T-helper 17 cell (primary cell): ENCODE measurements at regions not wholly inside any gene's neighbourhood (a gene's known extent, or its start where the extent isn't known, plus 50 kb on each side); places are given as distances from the start of the nearest gene placed in this dataset.

Experiments
- ATAC-seq: fragments of 150-1000 bp; cut with Tn5 transposase; 2 replicates; pipeline ENCODE4 v1.10.0; 2021; ENCODE audit warnings: mild to moderate bottlenecking, moderate library complexity
- DNase-seq, 3 donors: peaks; one replicate each; pipeline versions ENCODE4 v3.0.0 to v3.0.0-alpha.2; 2020 to 2021
- H3K9me3 ChIP-seq: one replicate; pipeline ENCODE4 v1.7.0; 2013; ENCODE audit warnings: low read length, mild to moderate bottlenecking; ENCODE audit not compliant: control insufficient read depth, poor library complexity, severe bottlenecking
- H3K27ac Mint-ChIP-seq: one replicate; pipeline ENCODE4 v1.8.0; 2022; ENCODE audit warnings: mild to moderate bottlenecking, moderate library complexity, mixed read lengths
- H3K27me3 Mint-ChIP-seq: one replicate; pipeline ENCODE4 v1.8.0; 2022; ENCODE audit warnings: mixed read lengths
- H3K36me3 Mint-ChIP-seq: one replicate; pipeline ENCODE4 v1.8.0; 2022; ENCODE audit warnings: low read depth, mixed read lengths
- H3K4me1 Mint-ChIP-seq: one replicate; pipeline ENCODE4 v1.8.0; 2022; ENCODE audit warnings: mild to moderate bottlenecking, mixed read lengths
- H3K4me3 Mint-ChIP-seq: one replicate; pipeline ENCODE4 v1.8.0; 2022; ENCODE audit warnings: mild to moderate bottlenecking, moderate library complexity, mixed read lengths

DNA sequence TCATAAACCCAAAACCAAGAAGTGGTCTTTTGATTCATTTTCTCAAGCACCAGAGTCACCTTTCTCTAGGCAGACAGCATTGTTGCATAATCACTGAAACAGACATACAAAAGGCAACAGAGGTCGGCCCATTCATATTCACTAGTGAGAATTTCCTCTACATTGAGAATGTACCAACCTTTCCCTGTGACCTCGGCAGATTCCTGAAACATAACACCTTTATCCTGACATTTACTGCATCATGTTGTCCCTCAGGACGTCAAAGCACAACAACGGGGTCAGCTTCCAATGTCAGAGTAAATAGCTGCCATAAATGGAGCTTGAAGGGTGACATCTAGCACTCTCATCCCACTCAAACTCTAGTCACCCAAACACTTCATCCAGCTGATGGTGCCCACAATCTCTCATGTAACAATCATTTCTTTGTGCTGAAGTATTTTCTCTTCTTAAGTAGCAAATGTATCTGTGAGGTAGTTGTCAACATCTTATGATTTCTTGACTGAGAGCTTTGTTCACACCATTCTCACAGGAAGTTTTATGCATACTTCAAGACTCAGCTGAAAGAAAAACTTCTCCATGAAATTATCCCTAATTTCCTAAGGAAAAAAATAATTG is 802.6 kb upstream of the CHAC2 start:
- H3K36me3 Mint-ChIP-seq = peaks cover 2% of the 10 kb centered on the region
- DNase-seq (no peak), ATAC-seq (no peak)
- peaks cover 3% of the 10 kb centered on the region for H3K4me1 Mint-ChIP-seq
- no peak overlapping the region for H3K27ac Mint-ChIP-seq
- no peaks in the 10 kb centered on the region for H3K9me3 ChIP-seq
- no peaks in the 10 kb centered on the region for H3K27me3 Mint-ChIP-seq
- no peak overlapping the region for H3K4me3 Mint-ChIP-seq

DNA sequence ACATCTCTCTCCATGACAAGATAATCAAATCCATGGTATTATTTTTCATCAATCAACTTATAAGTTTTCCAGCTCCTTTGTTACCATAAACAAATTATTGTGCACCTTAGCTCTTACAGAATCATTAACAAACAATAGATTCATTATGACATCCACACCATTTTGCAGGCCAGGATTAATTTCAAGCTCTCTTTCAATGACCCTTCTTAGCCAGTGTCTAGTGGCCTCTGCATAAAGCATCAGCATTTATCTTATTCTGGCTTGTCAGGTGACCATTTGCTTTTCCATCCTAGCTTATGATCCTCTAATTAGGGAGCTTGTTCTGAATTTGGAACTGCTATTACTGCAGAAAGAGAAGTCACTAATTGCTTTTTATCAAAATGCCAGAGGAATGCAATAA is 806.2 kb upstream of the CHAC2 start:
- H3K27me3 Mint-ChIP-seq = no peaks in the 10 kb centered on the region
- H3K4me1 Mint-ChIP-seq = peaks cover 3% of the 10 kb centered on the region
- peaks cover 2% of the 10 kb centered on the region for H3K9me3 ChIP-seq
- no peak overlapping the region for H3K4me3 Mint-ChIP-seq
- no peak overlapping the region for H3K27ac Mint-ChIP-seq
- no peak for DNase-seq
- no peak for ATAC-seq
- peaks cover 2% of the 10 kb centered on the region for H3K36me3 Mint-ChIP-seq

DNA sequence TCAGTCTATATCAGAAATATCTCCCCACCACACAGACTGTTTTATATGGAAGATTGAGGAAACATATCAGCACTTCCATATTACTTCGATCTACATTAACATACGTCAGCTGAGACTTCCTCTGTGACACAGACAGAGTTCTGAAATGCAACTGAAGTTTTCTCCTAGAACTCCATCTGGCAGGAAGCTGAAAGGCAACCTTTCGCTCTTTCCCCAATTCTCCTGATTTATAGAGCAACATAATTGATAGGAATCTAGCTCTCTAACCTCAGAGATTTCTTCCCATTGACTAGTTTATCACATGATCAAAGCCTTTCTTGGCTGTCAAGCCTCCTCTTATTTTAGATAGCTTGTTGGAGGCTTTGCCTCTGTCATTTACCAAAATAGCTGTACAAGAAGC is 806.7 kb upstream of the CHAC2 start:
- H3K4me3 Mint-ChIP-seq = no peak overlapping the region
- no peaks in the 10 kb centered on the region for H3K27me3 Mint-ChIP-seq
- H3K27ac Mint-ChIP-seq = no peak overlapping the region
- no peak for DNase-seq
- H3K9me3 ChIP-seq = peaks cover 2% of the 10 kb centered on the region
- H3K4me1 Mint-ChIP-seq = peaks cover 3% of the 10 kb centered on the region
- peaks cover 2% of the 10 kb centered on the region for H3K36me3 Mint-ChIP-seq
- ATAC-seq = no peak

DNA sequence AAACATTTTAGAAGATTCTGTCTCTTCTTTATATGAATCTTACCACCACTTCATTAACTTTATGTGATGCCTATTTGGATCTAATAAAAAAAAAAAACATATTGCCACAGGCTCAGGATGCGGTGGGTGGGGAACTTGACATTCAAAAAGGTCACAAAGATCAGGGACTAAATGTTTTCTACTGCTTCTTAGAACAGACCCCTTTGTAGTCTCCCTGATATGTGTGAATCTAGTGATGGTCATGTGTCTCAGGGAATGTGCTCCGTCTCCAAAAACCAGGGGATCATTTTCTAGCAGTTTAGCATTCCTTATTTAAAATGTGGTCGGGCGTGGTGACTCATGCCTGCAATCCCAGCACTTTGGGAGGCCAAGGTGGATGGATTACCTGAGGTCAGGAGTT is 807.8 kb upstream of the CHAC2 start:
- no peak overlapping the region for H3K27ac Mint-ChIP-seq
- no peaks in the 10 kb centered on the region for H3K4me1 Mint-ChIP-seq
- H3K27me3 Mint-ChIP-seq = no peaks in the 10 kb centered on the region
- H3K36me3 Mint-ChIP-seq = peaks cover 2% of the 10 kb centered on the region
- no peak overlapping the region for H3K4me3 Mint-ChIP-seq
- ATAC-seq (no peak), DNase-seq (no peak)
- H3K9me3 ChIP-seq = peaks cover 2% of the 10 kb centered on the region

DNA sequence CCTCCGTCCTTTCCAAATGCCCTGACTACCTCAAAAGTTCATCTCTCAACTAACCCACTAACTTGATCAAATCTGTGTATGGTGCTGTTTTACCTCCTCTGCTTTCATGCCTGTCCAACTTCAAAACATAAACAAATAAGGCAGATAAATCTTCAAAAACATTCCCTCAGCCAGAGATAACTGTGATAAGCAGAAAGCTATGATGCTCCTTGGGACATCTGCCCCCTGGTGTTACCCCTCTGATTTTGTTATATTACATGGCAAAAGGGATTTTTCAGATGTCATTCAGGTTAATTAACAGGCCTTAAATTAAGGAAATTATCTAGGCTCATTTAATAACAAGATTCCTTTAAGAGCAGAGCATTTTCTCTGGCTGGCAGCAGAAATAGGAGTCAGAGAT is 810.8 kb upstream of the CHAC2 start:
- Mint-ChIP-seq H3K36me3 (no peaks in the 10 kb centered on the region), H3K4me3 (no peak overlapping the region), H3K27ac (no peak overlapping the region), H3K27me3 (no peaks in the 10 kb centered on the region), H3K4me1 (no peaks in the 10 kb centered on the region)
- peaks cover 2% of the 10 kb centered on the region for H3K9me3 ChIP-seq
- ATAC-seq (no peak), DNase-seq (no peak)

DNA sequence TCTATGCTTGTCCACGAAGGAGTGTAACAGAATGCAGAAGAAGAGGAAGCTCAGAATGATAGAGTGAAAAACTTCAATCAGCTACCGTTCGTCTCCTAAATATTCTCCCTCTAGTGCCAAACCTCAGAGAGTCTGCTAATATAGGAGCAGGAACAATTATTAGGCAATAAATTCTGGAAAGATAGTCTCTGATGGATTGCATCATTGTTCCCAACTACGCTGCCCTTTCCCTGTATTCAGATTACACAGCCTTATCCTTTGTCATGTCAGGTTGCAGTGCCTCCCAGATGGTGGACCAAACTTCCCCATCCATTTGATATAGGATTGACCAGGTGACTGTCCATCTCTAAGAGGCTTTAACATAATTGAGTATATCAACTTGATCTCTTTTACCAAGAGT is 811.5 kb upstream of the CHAC2 start:
- Mint-ChIP-seq H3K36me3 (no peaks in the 10 kb centered on the region), H3K27ac (no peak overlapping the region), H3K4me1 (no peaks in the 10 kb centered on the region), H3K4me3 (no peak overlapping the region), H3K27me3 (no peaks in the 10 kb centered on the region)
- DNase-seq = no peak
- peaks cover 2% of the 10 kb centered on the region for H3K9me3 ChIP-seq
- ATAC-seq = no peak

DNA sequence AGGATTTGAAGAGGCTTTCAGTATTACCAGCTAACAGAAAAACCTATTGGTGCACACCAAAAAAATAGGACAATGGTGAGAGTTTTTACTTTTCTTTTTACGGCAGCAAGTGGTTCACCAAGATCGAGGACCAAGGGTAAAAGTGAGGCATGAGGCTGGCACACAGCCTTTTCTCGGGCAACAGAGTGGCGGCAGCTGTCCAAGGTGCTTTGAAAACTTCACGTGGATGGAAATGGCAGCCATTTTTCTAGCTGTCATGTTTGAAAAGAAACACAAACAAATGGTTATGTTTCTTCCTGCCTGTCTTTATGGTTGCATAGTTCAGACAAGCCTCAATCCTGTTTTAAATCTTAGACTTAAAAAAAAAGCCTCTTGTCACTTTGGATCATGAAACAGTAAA is 812.5 kb upstream of the CHAC2 start:
- H3K27ac Mint-ChIP-seq = no peak overlapping the region
- H3K9me3 ChIP-seq = peaks cover 2% of the 10 kb centered on the region
- H3K4me3 Mint-ChIP-seq = no peak overlapping the region
- H3K27me3 Mint-ChIP-seq = no peaks in the 10 kb centered on the region
- DNase-seq (no peak), ATAC-seq (no peak)
- no peaks in the 10 kb centered on the region for H3K4me1 Mint-ChIP-seq
- no peaks in the 10 kb centered on the region for H3K36me3 Mint-ChIP-seq

DNA sequence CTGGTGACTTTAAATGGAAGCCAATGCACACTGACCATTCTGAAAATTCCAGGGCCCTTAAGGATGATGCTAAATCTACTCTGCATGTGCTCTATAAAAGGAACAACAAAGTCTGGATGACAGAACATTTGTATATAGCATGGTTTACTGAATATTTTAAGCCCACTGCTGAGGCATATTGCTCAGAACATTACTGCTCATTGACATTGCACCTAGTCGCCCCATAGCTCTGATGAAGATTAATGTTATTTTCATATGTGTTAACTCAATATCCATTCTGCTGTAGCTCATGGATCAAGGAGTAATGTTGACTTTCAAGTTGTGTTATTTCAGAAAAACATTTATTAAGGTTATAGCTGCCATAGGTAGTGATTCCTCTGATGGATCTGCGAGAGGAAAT is 827.5 kb upstream of the CHAC2 start:
- ATAC-seq (no peak), DNase-seq (no peak)
- peaks cover 3% of the 10 kb centered on the region for H3K4me1 Mint-ChIP-seq
- H3K27ac Mint-ChIP-seq = no peak overlapping the region
- H3K9me3 ChIP-seq = no peaks in the 10 kb centered on the region
- no peak overlapping the region for H3K4me3 Mint-ChIP-seq
- H3K27me3 Mint-ChIP-seq = no peaks in the 10 kb centered on the region
- H3K36me3 Mint-ChIP-seq = no peaks in the 10 kb centered on the region

DNA sequence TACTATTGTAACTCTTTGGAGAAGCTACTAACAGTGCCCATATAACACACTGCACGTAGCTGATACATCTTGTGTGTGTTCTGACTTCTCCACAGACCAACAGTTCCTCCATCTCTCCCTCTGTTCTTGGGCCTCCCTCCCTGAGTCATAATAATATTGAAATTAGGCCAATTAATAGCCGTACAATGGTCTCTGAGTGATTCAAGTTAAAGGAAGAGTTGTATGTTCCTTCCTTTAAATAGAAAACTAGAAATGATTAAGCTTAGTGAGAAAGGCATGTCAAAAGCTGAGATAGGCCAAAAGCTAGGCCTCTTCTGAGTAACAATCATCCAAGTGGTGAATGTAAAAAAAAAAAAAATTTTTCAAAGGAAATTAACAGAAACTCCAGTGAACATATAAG is 828.4 kb upstream of the CHAC2 start:
- no peaks in the 10 kb centered on the region for H3K36me3 Mint-ChIP-seq
- no peaks in the 10 kb centered on the region for H3K27me3 Mint-ChIP-seq
- H3K4me3 Mint-ChIP-seq = no peak overlapping the region
- H3K4me1 Mint-ChIP-seq = peaks cover 4% of the 10 kb centered on the region
- ATAC-seq (no peak), DNase-seq (no peak)
- H3K27ac Mint-ChIP-seq = no peak overlapping the region
- no peaks in the 10 kb centered on the region for H3K9me3 ChIP-seq

DNA sequence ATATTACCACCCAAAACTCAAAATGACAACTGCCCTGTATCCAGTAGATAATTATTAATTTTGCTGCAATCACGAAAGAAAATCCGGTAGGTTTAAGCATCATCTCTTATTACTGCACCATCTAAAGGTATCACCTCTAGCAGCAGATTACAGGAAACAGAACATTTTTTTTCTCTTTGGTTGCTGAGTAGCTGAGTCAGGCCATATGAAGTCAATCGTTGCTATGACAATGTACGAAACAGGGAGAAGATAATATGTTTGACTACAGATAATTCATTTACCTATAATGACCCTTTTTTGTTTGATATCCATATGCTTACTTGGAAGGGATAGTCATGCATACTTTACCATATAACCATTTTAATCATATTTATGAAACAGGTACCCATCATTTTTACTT is 831.6 kb upstream of the CHAC2 start:
- no peaks in the 10 kb centered on the region for H3K9me3 ChIP-seq
- ATAC-seq = peak; percentile 47
- no peak overlapping the region for H3K27ac Mint-ChIP-seq

DNA sequence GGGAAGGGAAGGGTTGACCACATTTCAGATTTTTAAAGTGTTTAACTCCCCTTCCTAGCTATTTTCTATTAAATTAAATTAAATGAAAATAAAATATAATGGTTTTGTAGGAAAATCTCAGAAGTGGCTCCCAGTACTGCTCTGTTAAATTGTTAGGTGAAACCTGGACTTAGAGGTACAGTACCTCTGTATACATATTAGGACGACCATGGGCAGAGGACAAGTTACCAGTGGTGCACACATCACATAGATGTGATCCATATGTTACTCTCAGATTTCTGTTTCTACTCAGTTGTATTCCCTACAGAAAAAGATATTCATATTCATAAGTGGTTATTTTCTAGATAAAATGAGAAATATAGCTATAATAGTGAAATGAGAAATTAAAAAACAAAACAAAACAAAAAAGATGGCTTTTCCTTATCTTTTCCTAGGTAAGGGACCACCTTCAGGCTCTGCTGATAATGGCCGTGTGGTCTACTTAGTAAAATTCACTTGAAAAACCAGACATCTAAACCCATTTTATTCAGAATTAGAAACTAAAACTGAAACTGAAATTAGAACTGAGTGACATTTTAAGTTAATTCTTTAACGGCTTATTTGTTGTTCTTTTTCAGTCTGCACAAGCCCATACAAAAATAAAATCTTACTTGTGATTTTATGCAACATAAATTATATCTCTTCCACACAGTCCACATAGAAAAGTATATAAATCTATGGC is 832.5 kb upstream of the CHAC2 start:
- ATAC-seq (no peak), DNase-seq (no peak)
- no peaks in the 10 kb centered on the region for H3K9me3 ChIP-seq
- no peaks in the 10 kb centered on the region for H3K27me3 Mint-ChIP-seq
- no peak overlapping the region for H3K27ac Mint-ChIP-seq
- H3K36me3 Mint-ChIP-seq = no peaks in the 10 kb centered on the region
- peaks cover 6% of the 10 kb centered on the region for H3K4me1 Mint-ChIP-seq
- no peak overlapping the region for H3K4me3 Mint-ChIP-seq

More for the DNA sequence above, 831.6 kb upstream of the CHAC2 start:
- Mint-ChIP-seq H3K4me3 (peak overlapping the region; percentile 51), H3K4me1 (peaks cover 6% of the 10 kb centered on the region), H3K36me3 (no peaks in the 10 kb centered on the region), H3K27me3 (no peaks in the 10 kb centered on the region)
- DNase-seq = no peak

DNA sequence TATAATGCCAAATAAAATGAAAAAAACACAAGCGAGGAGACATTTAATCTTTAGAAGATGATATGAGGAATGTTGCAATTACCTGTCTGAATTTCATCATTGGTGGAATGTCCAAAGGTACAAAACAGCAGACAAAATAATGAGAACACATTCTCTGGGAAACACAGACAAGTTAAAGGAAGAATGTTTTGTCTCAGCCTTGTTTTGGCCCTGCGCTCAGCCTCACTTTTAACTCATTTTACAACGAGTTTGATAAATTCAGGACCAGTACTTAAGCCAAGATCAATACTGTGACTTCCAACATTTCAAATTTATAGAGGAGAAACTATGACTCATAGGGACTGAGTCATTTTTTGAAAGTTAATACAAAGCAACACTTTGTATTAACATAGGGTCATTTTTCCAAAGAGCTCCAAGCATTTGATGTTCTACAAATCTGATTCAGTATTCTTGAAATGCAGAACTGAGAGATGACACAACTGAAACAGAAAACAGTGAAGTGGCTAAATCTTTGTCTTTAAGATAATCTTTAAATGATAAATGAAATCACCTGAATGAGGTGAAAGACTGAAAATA is 833.2 kb upstream of the CHAC2 start:
- Mint-ChIP-seq H3K4me1 (peaks cover 6% of the 10 kb centered on the region), H3K27ac (no peak overlapping the region), H3K36me3 (no peaks in the 10 kb centered on the region), H3K4me3 (no peak overlapping the region), H3K27me3 (no peaks in the 10 kb centered on the region)
- no peaks in the 10 kb centered on the region for H3K9me3 ChIP-seq
- ATAC-seq (no peak), DNase-seq (no peak)

DNA sequence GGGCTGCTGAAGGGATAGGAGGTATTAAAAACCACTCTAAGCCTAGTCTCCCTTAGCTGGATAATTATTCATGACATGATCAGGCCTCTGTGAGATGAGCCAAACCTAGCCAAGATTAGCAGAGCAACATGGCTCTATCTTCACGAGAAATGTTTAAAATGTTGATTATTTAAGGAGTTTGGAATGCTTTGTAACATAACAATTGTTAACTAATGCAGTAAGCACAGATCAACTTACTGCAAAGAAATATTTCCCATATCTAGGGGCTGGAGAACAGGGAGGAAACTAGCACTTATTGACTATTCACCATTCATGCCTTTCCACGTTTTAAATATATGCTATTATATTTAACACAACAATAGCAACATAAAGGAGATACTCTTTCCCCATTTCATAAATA is 833.7 kb upstream of the CHAC2 start:
- Mint-ChIP-seq H3K27me3 (no peaks in the 10 kb centered on the region), H3K4me1 (peaks cover 6% of the 10 kb centered on the region), H3K27ac (no peak overlapping the region)

DNA sequence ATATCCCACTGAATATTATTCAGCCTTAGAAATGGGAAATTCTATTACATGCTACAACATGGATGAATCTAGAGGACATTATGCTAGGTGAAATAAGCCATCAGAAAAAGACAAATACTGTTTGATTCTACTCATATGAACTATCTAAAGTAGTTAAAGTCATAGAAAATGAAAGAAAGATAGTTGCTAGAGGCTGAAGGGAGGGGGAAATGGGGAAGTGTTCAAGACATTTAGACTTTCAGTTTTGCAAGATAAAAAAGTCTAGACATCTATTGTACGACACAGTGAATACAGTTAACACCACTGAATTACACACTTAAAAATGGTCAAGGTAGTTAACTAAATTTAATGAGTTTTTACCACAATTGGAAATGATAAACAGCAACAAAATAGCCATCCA is 835.9 kb upstream of the CHAC2 start:
- Mint-ChIP-seq H3K36me3 (no peaks in the 10 kb centered on the region), H3K4me3 (no peak overlapping the region)
- no peak for ATAC-seq

More for the DNA sequence above, 833.7 kb upstream of the CHAC2 start:
- no peak for DNase-seq
- no peak for ATAC-seq
- Mint-ChIP-seq H3K4me3 (no peak overlapping the region), H3K36me3 (no peaks in the 10 kb centered on the region)
- no peaks in the 10 kb centered on the region for H3K9me3 ChIP-seq

More for the DNA sequence above, 835.9 kb upstream of the CHAC2 start:
- DNase-seq = no peak
- H3K4me1 Mint-ChIP-seq = peaks cover 6% of the 10 kb centered on the region
- no peaks in the 10 kb centered on the region for H3K27me3 Mint-ChIP-seq
- no peaks in the 10 kb centered on the region for H3K9me3 ChIP-seq
- H3K27ac Mint-ChIP-seq = no peak overlapping the region
